Esophagus muscularis mucosa (tissue), 4 donors: ENCODE measurements at regions not wholly inside any gene's neighbourhood (a gene's known extent, or its start where the extent isn't known, plus 50 kb on each side); places are given as distances from the start of the nearest gene placed in this dataset.

ENCODE experiments used
- DNase-seq: peaks from one replicate; pipeline ENCODE4 v3.0.0-alpha.2; 2017; ENCODE audit errors: extremely low spot score
- H3K27ac ChIP-seq, 4 donors: fragments of 200-600 bp; sonication (generic); replicated peaks in 1 of 4; 1 replicate in 3 of 4; 2 replicates in 1 of 4; pipeline ENCODE4 v1.5.1; 2016 to 2019; ENCODE audit warnings: mild to moderate bottlenecking in 1 of 4
- H3K27me3 ChIP-seq, 4 donors: fragments of 200-600 bp; sonication (generic); one replicate each; pipeline versions ENCODE4 v1.5.1 to v1.6.0; 2016 to 2019
- H3K36me3 ChIP-seq, 4 donors: fragments of 200-600 bp; sonication (generic); one replicate each; pipeline ENCODE4 v1.5.1; 2016 to 2019
- H3K4me1 ChIP-seq, 4 donors: fragments of 200-600 bp; sonication (generic); one replicate each; pipeline ENCODE4 v1.5.1; 2016 to 2019
- H3K4me3 ChIP-seq, 4 donors: fragments of 200-600 bp; sonication (generic); 1 replicate in 2 of 4; 2 replicates in 2 of 4; pipeline ENCODE4 v1.5.1; 2016 to 2019; ENCODE audit warnings: mild to moderate bottlenecking in 4 of 4, moderate library complexity in 1 of 4
- H3K9me3 ChIP-seq, 4 donors: fragments of 200-600 bp; sonication (generic); 1 replicate in 3 of 4; 2 replicates in 1 of 4; pipeline ENCODE4 v1.5.1; 2016 to 2019
- EP300 ChIP-seq: sonication (generic); formaldehyde crosslinking; IDR thresholded peaks from one replicate; pipeline ENCODE4 v1.6.1; 2017; ENCODE audit warnings: antibody characterized with exemption
- POLR2A ChIP-seq: fragments of 450-650 bp; IDR thresholded peaks from one replicate; pipeline ENCODE4 v1.6.1; 2017; ENCODE audit warnings: antibody characterized with exemption, moderate library complexity, mild to moderate bottlenecking, low read depth
- POLR2AphosphoS5 ChIP-seq, 2 donors: sonication (generic); formaldehyde crosslinking; IDR thresholded peaks; one replicate each; pipeline ENCODE4 v1.6.1; 2017; ENCODE audit warnings: antibody characterized with exemption in 2 of 2
- WGBS: methylation state at CpG from one replicate; pipeline ENCODE4 v1.1.5; 2018; 5-methylcytosine and 5-hydroxymethylcytosine counted together
- intact Hi-C: fragments of 100-400 bp; cut with DNase I; formaldehyde crosslinking; loops from one replicate; pipeline ENCODE4 v1.15.1; 2023
- TF ChIP-seq, protein P1 (sequence below), 3 experiments: fragments of 200-600 bp in 2 of 3; fragments of 450-650 bp in 1 of 3; sonication (generic) in 2 of 3; IDR thresholded peaks; one replicate each; pipeline ENCODE4 v1.5.1; 2017 to 2019; ENCODE audit warnings: antibody characterized with exemption in 3 of 3, mild to moderate bottlenecking in 2 of 3, moderate library complexity in 1 of 3

DNA sequence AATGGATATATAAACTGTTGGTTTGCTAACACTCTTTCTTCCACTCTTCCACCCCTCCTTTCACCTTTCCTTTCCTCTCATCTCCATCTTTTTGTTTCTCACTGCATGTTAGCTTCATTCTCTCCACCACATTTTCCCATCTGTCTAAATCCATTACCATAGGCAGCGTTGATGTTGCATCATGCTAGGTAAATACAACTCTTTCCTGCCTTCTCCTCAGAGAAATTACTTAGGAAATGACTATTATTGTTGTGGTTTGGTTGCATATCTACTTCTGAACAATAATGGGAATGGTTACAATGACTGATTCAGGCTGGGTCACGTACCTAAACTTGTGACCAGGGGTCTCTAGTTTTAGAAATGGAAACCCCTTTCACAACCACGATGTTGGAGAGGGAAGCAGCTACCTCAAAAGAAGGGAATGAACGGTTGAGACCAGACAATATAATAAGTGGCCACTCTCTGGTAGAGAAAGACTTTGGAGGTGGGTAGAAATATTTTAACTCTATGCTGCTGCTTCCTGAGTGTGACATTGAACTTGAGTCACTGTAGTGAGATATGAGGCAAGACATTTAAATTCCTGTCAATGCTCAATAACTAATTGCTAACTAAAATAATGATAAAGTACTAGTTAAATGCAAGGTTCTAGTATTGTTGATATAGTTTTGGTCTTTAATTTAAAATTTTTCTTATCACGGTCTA is 314.1 kb upstream of the TGFBR2 start:
- 71% methylated on average over 5 of the region's 5 CpGs for WGBS
- TF ChIP-seq, protein P1, sequence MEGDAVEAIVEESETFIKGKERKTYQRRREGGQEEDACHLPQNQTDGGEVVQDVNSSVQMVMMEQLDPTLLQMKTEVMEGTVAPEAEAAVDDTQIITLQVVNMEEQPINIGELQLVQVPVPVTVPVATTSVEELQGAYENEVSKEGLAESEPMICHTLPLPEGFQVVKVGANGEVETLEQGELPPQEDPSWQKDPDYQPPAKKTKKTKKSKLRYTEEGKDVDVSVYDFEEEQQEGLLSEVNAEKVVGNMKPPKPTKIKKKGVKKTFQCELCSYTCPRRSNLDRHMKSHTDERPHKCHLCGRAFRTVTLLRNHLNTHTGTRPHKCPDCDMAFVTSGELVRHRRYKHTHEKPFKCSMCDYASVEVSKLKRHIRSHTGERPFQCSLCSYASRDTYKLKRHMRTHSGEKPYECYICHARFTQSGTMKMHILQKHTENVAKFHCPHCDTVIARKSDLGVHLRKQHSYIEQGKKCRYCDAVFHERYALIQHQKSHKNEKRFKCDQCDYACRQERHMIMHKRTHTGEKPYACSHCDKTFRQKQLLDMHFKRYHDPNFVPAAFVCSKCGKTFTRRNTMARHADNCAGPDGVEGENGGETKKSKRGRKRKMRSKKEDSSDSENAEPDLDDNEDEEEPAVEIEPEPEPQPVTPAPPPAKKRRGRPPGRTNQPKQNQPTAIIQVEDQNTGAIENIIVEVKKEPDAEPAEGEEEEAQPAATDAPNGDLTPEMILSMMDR (IDR thresholded peaks at IDR 0.05) = no peak
- no peak for TF ChIP-seq POLR2A
- no peak for TF ChIP-seq EP300
- no peak for TF ChIP-seq POLR2AphosphoS5 (IDR thresholded peaks at IDR 0.05)
- no peak for DNase-seq

GRCh38 chr3:30293621-30294240 is 312.7 kb upstream of the TGFBR2 start:
- Histone ChIP-seq H3K4me1 (peaks cover 9 to 34% (median 11%) of the 10 kb centered on the region in 4 donors), H3K36me3 (no peaks in the 10 kb centered on the region), H3K27me3 (no peaks in the 10 kb centered on the region), H3K27ac (peak overlapping the region in 1 of 4 donors; percentile 17), H3K4me3 (no peak overlapping the region), H3K9me3 (no peaks in the 10 kb centered on the region)
- 78% methylated on average over 6 of the region's 6 CpGs for WGBS
- TF ChIP-seq EP300 (no peak), POLR2A (no peak)
- intact Hi-C loops = no loop called here
- no peak for DNase-seq

More for the DNA sequence above, 314.1 kb upstream of the TGFBR2 start:
- Histone ChIP-seq H3K4me3 (no peak overlapping the region), H3K4me1 (peaks cover 9 to 34% (median 13%) of the 10 kb centered on the region in 4 donors), H3K27ac (no peak overlapping the region), H3K9me3 (no peaks in the 10 kb centered on the region), H3K27me3 (no peaks in the 10 kb centered on the region), H3K36me3 (no peaks in the 10 kb centered on the region)
- intact Hi-C loops = no loop called here

DNA sequence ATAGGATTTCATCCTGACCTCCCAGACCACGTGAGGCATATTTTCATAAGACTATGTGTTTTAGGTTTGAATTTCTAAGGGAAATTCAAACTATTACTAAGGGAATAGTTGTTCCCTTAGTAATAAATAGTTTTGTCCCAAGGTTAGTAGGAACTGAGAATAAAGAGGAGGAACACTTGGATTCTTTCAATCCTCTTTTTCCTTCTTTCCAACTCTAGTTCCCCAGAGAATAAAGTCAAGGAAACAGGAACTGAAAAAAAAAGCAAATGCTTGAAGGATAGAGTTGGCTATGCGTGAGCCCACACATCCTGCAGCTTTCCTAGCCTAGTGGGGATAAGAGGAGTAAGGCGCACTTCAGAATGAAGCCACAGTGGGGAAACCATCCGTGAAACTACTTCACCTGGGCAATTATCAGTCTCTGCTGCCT is 312.1 kb upstream of the TGFBR2 start:
- no peak overlapping the region for H3K4me3 ChIP-seq
- peak overlapping the region in 1 of 4 donors; percentile 17 for H3K27ac ChIP-seq
- DNase-seq = no peak
- no peaks in the 10 kb centered on the region for H3K27me3 ChIP-seq
- H3K36me3 ChIP-seq = no peaks in the 10 kb centered on the region
- peaks cover 9 to 29% (median 11%) of the 10 kb centered on the region in 4 donors for H3K4me1 ChIP-seq
- TF ChIP-seq, protein P1 (IDR thresholded peaks at IDR 0.05) = no peak
- no peak for TF ChIP-seq EP300
- TF ChIP-seq POLR2A = no peak
- no peak for TF ChIP-seq POLR2AphosphoS5 (IDR thresholded peaks at IDR 0.05)
- no peaks in the 10 kb centered on the region for H3K9me3 ChIP-seq
- WGBS = 71% methylated on average over 4 of the region's 4 CpGs
- intact Hi-C loops = no loop called here

- intact Hi-C loops = no loop called here
- Histone ChIP-seq H3K9me3 (no peaks in the 10 kb centered on the region), H3K27ac (no peak overlapping the region), H3K4me1 (peaks cover 5 to 18% (median 8%) of the 10 kb centered on the region in 4 donors), H3K4me3 (no peak overlapping the region), H3K36me3 (no peaks in the 10 kb centered on the region), H3K27me3 (no peaks in the 10 kb centered on the region)
- TF ChIP-seq EP300 = no peak
- no peak for TF ChIP-seq POLR2A
- TF ChIP-seq, protein P1 (IDR thresholded peaks at IDR 0.05) = no peak
- TF ChIP-seq POLR2AphosphoS5 (IDR thresholded peaks at IDR 0.05) = no peak
- WGBS = 75% methylated on average over 1 of the region's 1 CpG
- no peak for DNase-seq
Measured at GRCh38 chr3:30297112-30297511, 309.3 kb upstream of the TGFBR2 start.

DNA sequence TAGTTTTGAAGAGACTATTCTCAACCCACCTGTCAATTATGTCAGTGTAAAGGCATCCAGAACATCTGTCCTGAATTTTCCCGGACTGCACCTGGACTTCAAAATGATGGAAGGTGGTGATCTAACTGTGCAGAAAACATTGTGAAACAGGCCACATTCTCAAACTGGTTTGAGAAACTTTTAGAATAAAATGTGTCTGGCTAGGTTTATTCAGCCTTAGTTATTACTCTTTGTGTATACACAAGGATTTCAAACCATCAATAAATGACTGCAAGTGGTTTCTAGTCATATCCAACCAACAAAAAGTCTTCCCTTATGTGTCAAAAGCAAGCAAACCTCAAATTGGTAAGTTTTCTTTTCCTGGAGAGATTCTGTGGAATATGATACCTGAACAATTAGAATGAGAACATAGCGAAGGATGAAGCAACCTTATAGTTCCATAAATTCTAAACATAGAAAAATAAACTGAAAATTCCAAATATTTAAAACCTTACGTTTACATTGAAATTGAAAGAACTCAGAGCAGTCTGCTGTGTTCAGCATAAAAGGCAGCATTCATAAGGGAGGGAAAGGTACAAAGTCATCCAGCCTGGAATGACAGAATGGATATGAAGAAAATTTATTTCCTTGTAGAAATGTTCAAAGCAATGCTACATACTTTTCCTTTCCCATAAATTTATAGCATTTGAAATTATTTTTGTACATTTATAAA is 306.6 kb upstream of the TGFBR2 start:
- no peaks in the 10 kb centered on the region for H3K36me3 ChIP-seq
- H3K4me3 ChIP-seq = no peak overlapping the region
- TF ChIP-seq EP300 (no peak), POLR2AphosphoS5 (IDR thresholded peaks at IDR 0.05) (peak in 1 of 2 donors; percentile 5)
- peaks cover 0 to 6% (median 0%) of the 10 kb centered on the region in 4 donors for H3K4me1 ChIP-seq
- no peak overlapping the region for H3K27ac ChIP-seq
- WGBS = 82% methylated on average over 3 of the region's 3 CpGs
- DNase-seq = no peak
- H3K27me3 ChIP-seq = no peaks in the 10 kb centered on the region
- intact Hi-C loops = no loop called here
- H3K9me3 ChIP-seq = peaks cover 0 to 4% (median 0%) of the 10 kb centered on the region in 4 donors
